ENCODE measurements at regions not wholly inside any gene's neighbourhood (a gene's known extent, or its start where the extent isn't known, plus 50 kb on each side); places are given as distances from the start of the nearest gene placed in this dataset.

- ATAC-seq (no peak), DNase-seq (no peak)
- intact Hi-C loops (cut with DNase I, micrococcal nuclease): no loop called here
- H3K9me3 ChIP-seq: no peaks in the 10 kb centered on the region
- H3K4me1 ChIP-seq (ENCODE audit: low read depth): no peaks in the 10 kb centered on the region
- H3K36me3 ChIP-seq (ENCODE audit: low read depth): no peaks in the 10 kb centered on the region
- no peak overlapping the region for H3K4me3 ChIP-seq
- no peak for TF ChIP-seq CTCF (IDR thresholded peaks at IDR 0.05)
These were observed 251.6 kb downstream of the GATA3 start for GRCh38 chr10:8305876-8306652.

GRCh38 chr10:8306685-8307364 lies 252.3 kb downstream of the GATA3 start:
- H3K4me3 ChIP-seq: no peak overlapping the region
- no peaks in the 10 kb centered on the region for H3K36me3 ChIP-seq (ENCODE audit: low read depth)
- no peaks in the 10 kb centered on the region for H3K4me1 ChIP-seq (ENCODE audit: low read depth)
- H3K9me3 ChIP-seq: no peaks in the 10 kb centered on the region
- ATAC-seq (no peak), DNase-seq (no peak)
- intact Hi-C loops (cut with DNase I, micrococcal nuclease): no loop called here
- no peak for TF ChIP-seq CTCF (IDR thresholded peaks at IDR 0.05)

- intact Hi-C loops (cut with DNase I, micrococcal nuclease): no loop called here
- no peak for TF ChIP-seq CTCF (IDR thresholded peaks at IDR 0.05)
- Histone ChIP-seq H3K4me1 (ENCODE audit: low read depth) (no peaks in the 10 kb centered on the region), H3K9me3 (no peaks in the 10 kb centered on the region), H3K4me3 (no peak overlapping the region), H3K36me3 (ENCODE audit: low read depth) (no peaks in the 10 kb centered on the region)
- DNase-seq: no peak
- ATAC-seq: no peak
These were observed 256.4 kb downstream of the GATA3 start for GRCh38 chr10:8310930-8311329.

- Histone ChIP-seq H3K36me3 (ENCODE audit: low read depth) (no peaks in the 10 kb centered on the region), H3K4me3 (no peak overlapping the region), H3K9me3 (no peaks in the 10 kb centered on the region), H3K4me1 (ENCODE audit: low read depth) (no peaks in the 10 kb centered on the region)
- ATAC-seq (no peak), DNase-seq (no peak)
- no peak for TF ChIP-seq CTCF (IDR thresholded peaks at IDR 0.05)
- intact Hi-C loops (cut with DNase I, micrococcal nuclease): no loop called here
These were observed 257.1 kb downstream of the GATA3 start for GRCh38 chr10:8311526-8312070.

GRCh38 chr10:8312079-8312478 lies 257.6 kb downstream of the GATA3 start:
- Histone ChIP-seq H3K36me3 (ENCODE audit: low read depth) (no peaks in the 10 kb centered on the region), H3K9me3 (no peaks in the 10 kb centered on the region), H3K4me3 (no peak overlapping the region), H3K4me1 (ENCODE audit: low read depth) (no peaks in the 10 kb centered on the region)
- no peak for TF ChIP-seq CTCF (IDR thresholded peaks at IDR 0.05)
- no peak for ATAC-seq
- no peak for DNase-seq
- intact Hi-C loops (cut with DNase I, micrococcal nuclease): no loop called here

All from mucosa of descending colon (tissue), 3 donors.